Stimulated activated CD4-positive, alpha-beta T cell treated with anti-CD3 and anti-CD28 coated beads, Interleukin-4, amount 100 ng/mL, for 24 hours (primary cell): ENCODE measurements at regions not wholly inside any gene's neighbourhood (a gene's known extent, or its start where the extent isn't known, plus 50 kb on each side); places are given as distances from the start of the nearest gene placed in this dataset.

ENCODE experiments used
- DNase-seq: peaks from one replicate; pipeline ENCODE4 v3.0.0-alpha.2; 2020

DNA sequence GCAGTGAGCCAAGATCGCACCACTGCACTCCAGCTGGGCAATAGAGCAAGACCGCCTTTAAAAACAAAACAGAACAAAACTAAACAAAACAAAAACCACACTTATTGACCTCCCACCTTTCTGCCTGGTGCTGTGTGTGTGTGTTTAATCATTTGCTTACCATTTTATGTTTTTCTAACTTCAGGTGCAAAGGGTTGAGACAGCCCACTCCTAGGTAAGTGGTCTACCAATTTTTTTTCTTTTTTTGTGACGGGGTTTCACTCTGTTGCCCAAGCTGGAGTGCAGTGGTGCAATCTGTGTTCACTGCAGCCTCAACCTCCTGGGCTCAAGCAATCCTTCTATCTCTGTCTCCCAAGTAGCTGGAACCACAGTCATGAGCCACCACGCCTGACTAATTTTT is 65.8 kb downstream of the SALL1 start:
- no peak for DNase-seq

DNA sequence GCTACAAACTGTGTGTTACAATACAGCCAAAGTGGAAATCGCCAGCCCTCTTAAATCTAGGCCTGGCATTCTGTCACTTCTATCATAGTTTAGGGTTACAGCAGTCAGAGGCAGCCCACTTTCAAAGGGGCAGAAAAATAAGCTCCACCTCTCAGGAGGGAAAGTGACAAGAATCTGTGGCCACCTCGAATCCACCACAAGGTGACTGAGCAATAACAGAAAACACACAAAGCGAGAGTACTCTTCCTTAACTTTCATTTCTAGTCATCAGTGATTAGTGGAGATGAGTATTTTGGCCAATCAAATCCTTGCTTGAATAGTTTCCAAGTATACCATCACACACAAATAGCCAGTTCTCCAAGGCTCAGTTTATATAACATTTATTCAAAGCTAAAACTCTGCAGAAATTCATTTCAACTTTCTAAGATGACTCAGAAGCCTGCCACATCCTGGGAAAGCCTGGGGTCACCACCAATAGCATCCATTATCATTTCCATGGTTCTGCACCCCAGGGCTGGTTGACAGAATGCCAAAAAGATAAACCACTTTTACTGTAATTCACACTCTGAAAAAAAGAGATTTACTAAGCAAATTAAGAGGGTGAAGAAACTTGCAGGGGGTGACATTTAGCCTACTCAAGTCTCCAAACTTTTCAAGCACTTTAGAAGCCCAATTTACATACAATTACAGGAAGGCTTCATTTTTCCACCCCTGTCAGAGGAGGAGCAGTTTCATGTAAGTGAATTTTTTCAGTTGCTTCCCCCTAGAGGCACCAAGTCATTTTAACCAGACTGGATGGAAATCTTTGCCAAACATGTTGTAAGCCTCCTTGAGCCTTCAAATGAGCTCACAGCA is 66.8 kb downstream of the SALL1 start:
- no peak for DNase-seq

- no peak for DNase-seq
Measured at GRCh38 chr16:51072591-51072990, 78.5 kb downstream of the SALL1 start.

GRCh38 chr16:51071326-51071725 is 79.7 kb downstream of the SALL1 start:
- DNase-seq = no peak

DNA sequence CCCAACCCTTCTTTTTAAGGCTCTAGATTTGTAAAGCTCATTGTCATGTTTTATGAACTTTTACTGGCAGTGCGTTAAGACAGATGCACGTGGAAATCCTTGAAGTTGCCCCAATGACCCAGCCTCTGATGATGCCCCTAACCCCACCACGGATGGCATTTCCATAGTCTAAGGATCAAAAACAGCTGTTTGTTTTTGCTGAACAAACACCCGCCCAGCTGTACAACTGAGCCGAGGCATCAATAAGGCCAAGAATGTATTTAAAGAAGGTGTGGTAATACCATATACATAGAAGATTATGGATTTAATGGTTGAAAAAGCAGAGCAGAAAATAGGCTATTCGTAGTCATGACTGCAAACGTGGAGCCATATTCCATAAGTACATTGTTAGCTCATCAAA is 83.7 kb downstream of the SALL1 start:
- DNase-seq = no peak

- DNase-seq = no peak
Measured at GRCh38 chr16:51062039-51062438, 89.0 kb downstream of the SALL1 start.

DNA sequence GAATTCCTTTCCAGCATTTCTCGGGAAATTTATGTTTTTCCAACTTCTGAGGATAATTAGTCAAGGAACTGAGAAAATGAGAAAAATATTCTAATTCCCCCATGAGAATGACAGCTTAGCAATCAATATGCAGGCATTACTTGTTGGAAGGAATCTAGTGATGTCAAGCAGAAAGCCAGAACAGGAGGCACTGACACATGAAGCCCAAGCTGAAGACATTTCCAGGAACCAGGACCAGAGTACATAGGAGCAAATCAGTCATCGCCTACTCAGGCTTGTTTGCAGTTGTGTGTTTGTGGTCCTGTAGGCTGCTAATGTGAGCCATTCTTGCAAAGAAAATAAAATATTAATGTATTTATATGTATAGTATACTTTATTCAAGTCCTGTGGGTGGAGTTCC is 89.7 kb downstream of the SALL1 start:
- no peak for DNase-seq

- no peak for DNase-seq
Measured at GRCh38 chr16:51057969-51058337, 93.1 kb downstream of the SALL1 start.

DNA sequence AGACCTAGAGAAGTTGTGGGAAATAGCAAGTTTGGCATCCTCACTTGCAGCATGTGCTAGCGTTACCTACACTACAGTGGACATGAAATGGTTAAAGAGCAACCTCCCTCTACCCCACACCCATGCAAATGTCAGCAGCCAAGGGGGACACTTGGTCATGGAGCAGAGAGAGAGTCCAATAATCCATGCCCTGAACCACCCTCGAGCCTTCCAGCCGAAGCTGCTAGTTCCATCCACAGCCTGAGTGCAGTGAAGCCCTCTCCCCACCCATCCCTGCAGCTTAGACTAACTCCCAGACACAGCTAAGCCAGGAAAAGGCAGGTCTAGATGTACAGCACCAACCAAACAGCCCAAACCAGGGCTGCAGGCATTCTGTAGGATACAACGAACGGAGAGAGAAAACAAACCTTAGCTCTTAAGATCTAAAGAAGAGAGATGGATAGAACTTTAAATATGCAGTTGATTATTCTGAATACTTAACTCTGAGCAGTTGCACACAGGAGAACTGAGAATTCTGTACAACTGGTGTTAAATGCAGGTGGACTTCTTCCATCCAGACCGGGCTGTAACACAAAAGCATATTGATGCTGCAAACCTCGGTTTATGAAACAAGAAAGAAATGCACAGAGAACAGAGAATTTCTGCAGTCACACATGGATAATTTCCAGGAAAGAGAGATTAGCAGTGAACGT is 93.8 kb downstream of the SALL1 start:
- no peak for DNase-seq

DNA sequence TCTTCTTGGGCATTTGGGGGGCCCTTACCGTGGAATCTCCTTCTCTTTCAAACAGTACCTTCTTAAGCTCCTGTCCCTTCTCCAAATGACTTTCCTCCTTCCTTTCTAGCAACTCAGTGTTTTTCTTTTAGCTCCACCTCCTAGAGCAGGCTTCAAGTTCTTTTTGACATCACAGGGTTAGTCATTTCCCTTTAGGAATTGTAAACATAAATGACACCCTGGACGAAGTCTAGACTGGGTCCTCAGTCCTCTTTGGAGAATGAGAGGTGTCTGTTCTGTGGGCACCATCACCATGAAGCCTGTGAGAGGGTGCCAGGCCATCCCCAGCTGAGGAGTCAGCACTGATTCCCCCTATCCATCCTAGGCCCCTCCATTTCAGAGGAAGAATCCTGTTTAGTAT is 94.7 kb downstream of the SALL1 start:
- DNase-seq = no peak

DNA sequence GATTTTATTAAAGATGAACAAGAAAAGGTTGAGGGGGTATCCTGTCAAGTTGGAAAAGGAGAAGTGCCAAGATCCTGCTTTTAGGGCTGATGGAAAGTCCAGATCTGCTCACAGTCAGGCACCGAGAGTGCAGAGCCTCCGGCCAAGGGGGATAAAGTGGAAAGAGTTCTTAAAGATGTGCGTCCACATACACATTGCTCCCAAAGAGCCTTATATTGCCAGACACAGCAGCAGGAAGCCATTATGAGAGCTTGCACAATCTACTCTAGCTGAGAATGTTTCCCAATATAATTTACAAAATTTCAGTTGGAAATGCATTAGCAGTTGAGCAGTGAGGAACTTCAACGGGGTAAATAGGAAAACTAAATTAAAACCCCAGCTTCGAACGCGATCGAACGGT is 95.6 kb downstream of the SALL1 start:
- no peak for DNase-seq

DNA sequence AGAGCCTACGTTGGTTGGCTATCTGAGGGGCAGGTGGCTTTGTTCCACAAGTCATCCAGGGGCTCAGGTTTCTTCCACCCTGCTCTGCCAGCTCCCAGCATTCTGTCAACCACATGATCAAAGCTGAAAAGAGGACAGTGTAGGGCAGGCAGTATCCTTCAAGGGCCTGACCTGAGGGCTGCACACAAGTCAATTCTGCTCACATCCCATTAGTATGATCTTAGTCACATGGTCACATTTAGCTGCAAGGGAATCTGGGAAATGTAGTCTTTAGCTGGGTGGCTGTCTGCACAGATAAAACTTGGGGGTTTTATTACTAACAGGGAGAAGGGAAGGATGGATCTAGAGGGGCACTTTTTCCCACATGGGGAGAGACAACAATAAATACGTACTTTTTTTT is 97.3 kb downstream of the SALL1 start:
- DNase-seq = no peak

GRCh38 chr16:51051671-51052070 is 99.4 kb downstream of the SALL1 start:
- DNase-seq = no peak

DNA sequence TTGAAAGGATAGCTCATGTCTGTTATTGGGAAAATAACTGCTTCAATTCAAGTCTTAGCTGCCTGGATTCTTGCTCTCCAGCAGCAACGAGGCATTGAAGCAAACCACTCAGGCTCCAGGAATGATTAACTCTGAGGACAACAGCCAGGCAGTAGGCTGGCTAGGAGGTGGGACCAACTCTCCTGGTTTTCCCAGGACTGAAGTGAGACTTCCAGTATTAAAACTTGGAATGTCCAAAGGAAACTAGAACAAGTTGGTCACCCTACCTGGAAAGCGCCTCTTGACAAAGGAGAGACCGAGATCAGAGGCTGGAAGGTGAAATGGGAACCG is 100.7 kb downstream of the SALL1 start:
- no peak for DNase-seq

GRCh38 chr16:51049678-51050376 is 101.2 kb downstream of the SALL1 start:
- no peak for DNase-seq

- DNase-seq = no peak
Measured at GRCh38 chr16:51049276-51049675, 101.8 kb downstream of the SALL1 start.

DNA sequence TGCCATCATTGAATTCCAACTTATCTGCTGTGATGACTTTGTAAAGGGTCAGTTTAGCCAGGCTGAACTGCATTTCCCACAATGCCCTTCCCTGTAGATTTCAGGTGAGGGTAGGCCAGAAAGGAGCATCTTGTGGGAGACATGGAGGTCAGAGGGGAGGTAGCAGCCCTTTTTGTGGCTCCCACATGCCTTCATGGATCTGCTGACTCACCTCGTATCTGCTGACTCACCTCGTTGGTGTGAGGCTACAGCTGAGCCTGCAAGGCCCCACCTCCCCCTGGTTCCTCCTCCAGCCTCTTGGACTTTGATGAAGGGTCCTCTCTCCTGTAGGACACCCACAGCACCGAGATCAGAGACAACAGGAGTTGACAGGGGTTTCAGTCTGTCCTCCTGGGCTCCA is 102.5 kb downstream of the SALL1 start:
- DNase-seq = no peak

DNA sequence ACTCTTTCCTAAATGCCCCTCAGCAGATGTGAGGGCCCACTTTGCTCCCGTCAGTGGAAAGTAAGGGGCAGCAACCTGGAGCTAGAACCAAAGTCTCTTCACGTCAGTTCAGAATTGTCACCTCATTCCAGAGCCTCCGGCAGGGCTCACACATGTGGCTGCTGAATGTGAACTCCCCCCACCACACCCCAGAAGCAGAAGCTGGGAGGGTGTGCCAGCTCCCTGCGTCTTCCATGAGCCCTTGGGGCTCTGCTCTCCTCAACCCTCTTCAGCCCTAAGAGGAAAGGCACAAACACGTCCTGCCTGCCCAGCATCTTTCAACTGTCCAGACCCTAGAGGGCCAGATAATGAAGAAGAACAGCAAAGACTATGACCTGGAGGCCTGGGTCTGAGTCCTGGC is 105.3 kb downstream of the SALL1 start:
- DNase-seq = no peak

DNA sequence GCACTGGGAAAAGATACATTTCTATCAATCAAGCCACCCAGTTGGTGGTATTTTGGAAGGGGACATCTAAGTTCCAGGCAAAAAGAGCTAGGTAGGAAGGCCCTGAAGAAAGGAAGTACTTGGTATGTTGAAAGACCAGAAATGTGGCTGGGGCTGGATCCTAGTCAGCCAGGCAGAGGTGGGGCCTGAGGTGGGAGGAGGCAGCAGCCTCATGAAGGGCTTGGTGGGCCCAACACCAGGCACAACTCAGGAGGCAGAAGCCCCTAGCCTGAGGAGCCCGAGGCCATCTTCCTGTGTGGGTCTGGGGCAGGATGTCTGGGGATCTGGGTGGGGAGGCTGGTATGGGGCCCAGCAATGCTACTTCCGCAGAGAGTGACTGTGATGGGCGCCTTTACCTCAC is 105.9 kb downstream of the SALL1 start:
- no peak for DNase-seq

GRCh38 chr16:51041546-51041945 is 109.5 kb downstream of the SALL1 start:
- DNase-seq = no peak

DNA sequence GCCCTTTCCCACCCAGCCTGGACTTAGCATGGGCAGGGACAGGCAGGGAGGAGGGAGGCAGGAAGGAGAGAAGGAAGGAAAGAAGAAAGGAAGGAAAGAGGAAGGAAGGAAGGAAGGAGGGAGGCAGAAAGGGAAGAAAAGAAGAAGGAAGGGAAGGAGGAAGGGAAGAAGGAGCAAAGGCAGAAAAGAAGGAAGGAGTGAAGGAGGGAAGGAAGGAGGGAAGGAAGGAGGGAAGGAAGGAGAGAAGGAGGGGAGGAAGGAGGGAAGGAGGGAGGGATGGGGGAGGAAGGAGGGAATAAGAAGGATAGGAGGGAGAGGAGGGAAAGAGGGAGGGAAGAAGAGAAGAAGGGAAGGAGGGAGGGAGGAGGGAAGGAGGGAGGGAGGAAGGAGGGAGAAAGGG is 110.4 kb downstream of the SALL1 start:
- DNase-seq = no peak

- no peak for DNase-seq
Measured at GRCh38 chr16:51039638-51040331, 111.3 kb downstream of the SALL1 start.

DNA sequence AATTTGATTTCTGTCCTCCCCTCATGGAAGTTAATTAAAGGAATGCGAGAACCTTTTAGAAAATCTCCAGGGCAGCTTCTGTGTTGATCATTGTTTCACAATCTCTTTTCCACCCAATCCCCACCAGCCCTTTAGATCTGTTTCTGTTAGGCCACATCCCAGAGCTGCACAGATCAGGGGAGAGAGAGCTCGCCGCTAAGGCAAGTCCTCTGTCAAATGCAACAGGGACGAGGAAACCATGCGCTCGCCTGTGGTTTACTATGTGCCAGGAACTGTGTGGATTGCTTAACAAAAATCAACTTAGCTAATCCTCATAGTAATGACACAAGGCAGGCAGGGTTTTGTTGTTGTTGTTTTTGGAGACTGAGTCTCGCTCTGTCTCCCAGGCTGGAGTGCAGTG is 115.4 kb downstream of the SALL1 start:
- no peak for DNase-seq

DNA sequence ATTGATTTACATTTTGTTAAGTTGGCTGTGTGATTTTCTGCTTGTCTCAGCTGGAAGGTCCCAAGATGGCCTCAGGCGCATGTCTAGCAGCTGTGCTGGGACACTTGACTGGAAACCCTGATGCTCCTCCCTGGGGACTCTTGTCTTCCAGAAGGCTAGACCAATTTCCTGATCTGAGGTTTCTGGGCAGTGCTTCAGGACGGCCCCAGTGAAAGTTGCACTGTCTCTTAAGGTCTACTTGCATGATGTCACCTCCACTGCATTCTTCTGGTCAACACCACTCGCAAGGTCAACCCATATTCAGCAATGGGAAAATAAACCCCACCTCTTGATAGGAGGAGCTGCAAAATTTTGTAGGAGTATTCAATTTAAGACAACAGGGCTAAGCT is 116.0 kb downstream of the SALL1 start:
- DNase-seq = no peak
